Natural killer cell (primary cell): ENCODE measurements at regions not wholly inside any gene's neighbourhood (a gene's known extent, or its start where the extent isn't known, plus 50 kb on each side); places are given as distances from the start of the nearest gene placed in this dataset.
"Not testable (repeated sequence)": the region's sequence is repeated elsewhere in the genome, so short reads cannot be mapped to it uniquely, and the experiment has no call there.

ENCODE experiments used
- ATAC-seq, 3 donors: fragments of 150-1000 bp in 2 of 3; fragments of 200-7000 bp in 1 of 3; cut with Tn5 transposase; 1 replicate in 1 of 3; 2 replicates in 2 of 3; pipeline ENCODE4 v1.10.0; 2021; ENCODE audit warnings: mild to moderate bottlenecking in 2 of 3, moderate library complexity in 2 of 3
- DNase-seq, 2 donors: peaks; one replicate each; pipeline versions ENCODE4 v3.0.0 to v3.0.0-alpha.2; 2013 to 2021; ENCODE audit warnings: mixed read lengths in 1 of 2
- H3K27ac ChIP-seq: one replicate; pipeline ENCODE4 v1.5.1; 2013; ENCODE audit warnings: mild to moderate bottlenecking, low read length
- H3K27me3 ChIP-seq: one replicate; pipeline ENCODE4 v1.6.1; 2013; ENCODE audit warnings: low read length; ENCODE audit not compliant: control insufficient read depth, insufficient read depth
- H3K36me3 ChIP-seq: one replicate; pipeline ENCODE4 v1.6.1; 2013; ENCODE audit warnings: low read length; ENCODE audit not compliant: control insufficient read depth, insufficient read depth
- H3K4me1 ChIP-seq: one replicate; pipeline ENCODE4 v1.6.1; 2013; ENCODE audit warnings: low read length; ENCODE audit not compliant: control insufficient read depth, insufficient read depth
- H3K4me3 ChIP-seq: one replicate; pipeline ENCODE4 v1.5.1; 2013; ENCODE audit warnings: low read length
- H3K9me3 ChIP-seq: one replicate; pipeline ENCODE4 v1.6.1; 2013; ENCODE audit warnings: low read length; ENCODE audit not compliant: control insufficient read depth, insufficient read depth
- H3K27ac Mint-ChIP-seq, 2 donors: one replicate each; pipeline ENCODE4 v1.8.0; 2022; ENCODE audit warnings: mild to moderate bottlenecking in 2 of 2, mixed read lengths in 2 of 2, moderate library complexity in 1 of 2
- H3K27me3 Mint-ChIP-seq, 2 donors: one replicate each; pipeline ENCODE4 v1.8.0; 2022; ENCODE audit warnings: low read depth in 2 of 2, mixed read lengths in 2 of 2
- H3K36me3 Mint-ChIP-seq: one replicate; pipeline ENCODE4 v1.8.0; 2022; ENCODE audit warnings: mixed read lengths
- H3K4me1 Mint-ChIP-seq, 2 donors: one replicate each; pipeline ENCODE4 v1.8.0; 2022; ENCODE audit warnings: mixed read lengths in 2 of 2
- H3K4me3 Mint-ChIP-seq: one replicate; pipeline ENCODE4 v1.8.0; 2022; ENCODE audit warnings: mild to moderate bottlenecking, moderate library complexity, mixed read lengths
- H3K9me3 Mint-ChIP-seq, 2 donors: one replicate each; pipeline ENCODE4 v1.8.0; 2022; ENCODE audit warnings: mixed read lengths in 2 of 2
- CTCF ChIP-seq: fragments of 200-600 bp; IDR thresholded peaks from one replicate; pipeline ENCODE4 v1.8.0; 2022; ENCODE audit warnings: antibody characterized with exemption
- WGBS: methylation state at CpG from one replicate; pipeline ENCODE4 v1.1.7; 2013; ENCODE audit warnings: missing lambda C conversion rate; ENCODE audit not compliant: insufficient coverage; 5-methylcytosine and 5-hydroxymethylcytosine counted together
- intact Hi-C: fragments of 100-400 bp; cut with micrococcal nuclease; formaldehyde crosslinking; loops from one replicate; pipeline ENCODE4 v1.14.2; 2022

GRCh38 chr3:157856078-157856939 lies 249.9 kb downstream of the SHOX2 start:
- peaks cover 0 to 10% of the 10 kb centered on the region in 2 donors for H3K9me3 Mint-ChIP-seq
- H3K27me3 Mint-ChIP-seq, result no peaks in the 10 kb centered on the region
- intact Hi-C loops, result no loop called here
- no peaks in the 10 kb centered on the region for H3K9me3 ChIP-seq
- H3K4me3 Mint-ChIP-seq, result no peak overlapping the region
- H3K27ac ChIP-seq, result no peak overlapping the region
- H3K4me1 ChIP-seq, result no peaks in the 10 kb centered on the region
- H3K36me3 ChIP-seq, result no peaks in the 10 kb centered on the region
- no peak overlapping the region for H3K4me3 ChIP-seq
- WGBS, result 80% methylated on average over 5 of the region's 6 CpGs
- no peaks in the 10 kb centered on the region for H3K36me3 Mint-ChIP-seq
- no peak for TF ChIP-seq CTCF
- no peak overlapping the region for H3K27ac Mint-ChIP-seq
- no peak for ATAC-seq
- H3K4me1 Mint-ChIP-seq, result no peaks in the 10 kb centered on the region
- H3K27me3 ChIP-seq, result no peaks in the 10 kb centered on the region
- DNase-seq, result no peak

- H3K27me3 Mint-ChIP-seq, H3K27ac ChIP-seq, H3K9me3 ChIP-seq, H3K27ac Mint-ChIP-seq, ATAC-seq, H3K4me3 ChIP-seq, H3K4me1 Mint-ChIP-seq, H3K4me3 Mint-ChIP-seq, DNase-seq, H3K4me1 ChIP-seq, H3K36me3 Mint-ChIP-seq, intact Hi-C loops, H3K36me3 ChIP-seq, H3K9me3 Mint-ChIP-seq, H3K27me3 ChIP-seq: not testable (repeated sequence)
- 94% methylated on average over 5 of the region's 7 CpGs for WGBS
Observed at GRCh38 chr3:157845839-157846238, 260.4 kb downstream of the SHOX2 start.

- Mint-ChIP-seq H3K27ac (no peak overlapping the region), H3K36me3 (no peaks in the 10 kb centered on the region), H3K9me3 (peaks cover under 1 to 2% of the 10 kb centered on the region in 2 donors), H3K4me3 (no peak overlapping the region), H3K4me1 (no peaks in the 10 kb centered on the region), H3K27me3 (no peaks in the 10 kb centered on the region)
- Histone ChIP-seq H3K36me3 (no peaks in the 10 kb centered on the region), H3K27me3 (no peaks in the 10 kb centered on the region), H3K4me3 (no peak overlapping the region), H3K9me3 (no peaks in the 10 kb centered on the region), H3K4me1 (no peaks in the 10 kb centered on the region), H3K27ac (no peak overlapping the region)
- TF ChIP-seq CTCF, result no peak
- WGBS, result 64% methylated on average over 4 of the region's 4 CpGs
- intact Hi-C loops, result no loop called here
- DNase-seq (no peak), ATAC-seq (no peak)
Observed at GRCh38 chr3:157844800-157845565, 261.2 kb downstream of the SHOX2 start.

GRCh38 chr3:157844216-157844615 lies 262.0 kb downstream of the SHOX2 start:
- TF ChIP-seq CTCF, result no peak
- no peak for ATAC-seq
- H3K27ac ChIP-seq, result no peak overlapping the region
- no peak for DNase-seq
- H3K4me1 Mint-ChIP-seq, result no peaks in the 10 kb centered on the region
- no peak overlapping the region for H3K27ac Mint-ChIP-seq
- H3K4me1 ChIP-seq, result no peaks in the 10 kb centered on the region
- intact Hi-C loops, result no loop called here
- H3K27me3 ChIP-seq, result no peaks in the 10 kb centered on the region
- H3K9me3 ChIP-seq, result no peaks in the 10 kb centered on the region
- H3K4me3 Mint-ChIP-seq, result no peak overlapping the region
- H3K36me3 ChIP-seq, result no peaks in the 10 kb centered on the region
- peaks cover 4% of the 10 kb centered on the region in 2 donors for H3K9me3 Mint-ChIP-seq
- H3K36me3 Mint-ChIP-seq, result no peaks in the 10 kb centered on the region
- 91% methylated on average over 3 of the region's 3 CpGs for WGBS
- H3K27me3 Mint-ChIP-seq, result no peaks in the 10 kb centered on the region
- H3K4me3 ChIP-seq, result no peak overlapping the region
